ENCODE measurements at regions not wholly inside any gene's neighbourhood (a gene's known extent, or its start where the extent isn't known, plus 50 kb on each side); places are given as distances from the start of the nearest gene placed in this dataset.
A peak's percentile ranks its signal among the peaks of the same experiment; 100 is the strongest.

DNA sequence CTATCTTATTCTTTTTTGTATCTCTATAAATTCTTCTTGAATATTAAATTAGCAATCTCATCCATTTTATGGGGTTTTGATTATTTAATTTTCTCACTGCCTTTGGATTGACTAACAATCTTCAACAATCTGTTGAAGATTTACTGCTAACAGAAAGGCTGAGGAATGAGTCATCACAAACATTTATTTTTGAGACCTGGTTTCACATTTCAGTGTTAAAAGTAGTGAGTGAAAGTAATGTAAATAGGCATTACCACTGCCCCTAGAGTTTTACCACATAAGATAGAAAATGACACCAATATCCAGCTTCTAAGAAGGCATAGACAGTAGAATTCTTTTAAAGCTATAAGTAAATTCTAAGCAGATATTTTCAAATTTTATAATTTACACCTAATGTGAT, 472.8 kb downstream of the OLFM4 start:
- TF ChIP-seq, protein P1, sequence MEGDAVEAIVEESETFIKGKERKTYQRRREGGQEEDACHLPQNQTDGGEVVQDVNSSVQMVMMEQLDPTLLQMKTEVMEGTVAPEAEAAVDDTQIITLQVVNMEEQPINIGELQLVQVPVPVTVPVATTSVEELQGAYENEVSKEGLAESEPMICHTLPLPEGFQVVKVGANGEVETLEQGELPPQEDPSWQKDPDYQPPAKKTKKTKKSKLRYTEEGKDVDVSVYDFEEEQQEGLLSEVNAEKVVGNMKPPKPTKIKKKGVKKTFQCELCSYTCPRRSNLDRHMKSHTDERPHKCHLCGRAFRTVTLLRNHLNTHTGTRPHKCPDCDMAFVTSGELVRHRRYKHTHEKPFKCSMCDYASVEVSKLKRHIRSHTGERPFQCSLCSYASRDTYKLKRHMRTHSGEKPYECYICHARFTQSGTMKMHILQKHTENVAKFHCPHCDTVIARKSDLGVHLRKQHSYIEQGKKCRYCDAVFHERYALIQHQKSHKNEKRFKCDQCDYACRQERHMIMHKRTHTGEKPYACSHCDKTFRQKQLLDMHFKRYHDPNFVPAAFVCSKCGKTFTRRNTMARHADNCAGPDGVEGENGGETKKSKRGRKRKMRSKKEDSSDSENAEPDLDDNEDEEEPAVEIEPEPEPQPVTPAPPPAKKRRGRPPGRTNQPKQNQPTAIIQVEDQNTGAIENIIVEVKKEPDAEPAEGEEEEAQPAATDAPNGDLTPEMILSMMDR (IDR thresholded peaks at IDR 0.05), result no peak
- no peak for TF ChIP-seq POLR2A (IDR thresholded peaks at IDR 0.05)
- no peak overlapping the region for H3K27ac ChIP-seq
- H3K4me3 ChIP-seq, result no peak overlapping the region
- no peaks in the 10 kb centered on the region for H3K4me1 ChIP-seq
- no peaks in the 10 kb centered on the region for H3K27me3 ChIP-seq
- no peaks in the 10 kb centered on the region for H3K9me3 ChIP-seq
- intact Hi-C loops (cut with DNase I), result no loop called here
- no peak for DNase-seq
- no peaks in the 10 kb centered on the region for H3K36me3 ChIP-seq

GRCh38 chr13:53507741-53508140, 479.1 kb downstream of the OLFM4 start:
- Histone ChIP-seq H3K9me3 (no peaks in the 10 kb centered on the region), H3K4me1 (no peaks in the 10 kb centered on the region), H3K27me3 (no peaks in the 10 kb centered on the region), H3K27ac (no peak overlapping the region), H3K4me3 (no peak overlapping the region), H3K36me3 (no peaks in the 10 kb centered on the region)
- intact Hi-C loops (cut with DNase I), result no loop called here
- no peak for DNase-seq
- WGBS, 2 donors, result 43 to 46% methylated on average over 4 of the region's 4 CpGs
- TF ChIP-seq POLR2A (IDR thresholded peaks at IDR 0.05), result no peak
- TF ChIP-seq, protein P1 (IDR thresholded peaks at IDR 0.05), result no peak

DNA sequence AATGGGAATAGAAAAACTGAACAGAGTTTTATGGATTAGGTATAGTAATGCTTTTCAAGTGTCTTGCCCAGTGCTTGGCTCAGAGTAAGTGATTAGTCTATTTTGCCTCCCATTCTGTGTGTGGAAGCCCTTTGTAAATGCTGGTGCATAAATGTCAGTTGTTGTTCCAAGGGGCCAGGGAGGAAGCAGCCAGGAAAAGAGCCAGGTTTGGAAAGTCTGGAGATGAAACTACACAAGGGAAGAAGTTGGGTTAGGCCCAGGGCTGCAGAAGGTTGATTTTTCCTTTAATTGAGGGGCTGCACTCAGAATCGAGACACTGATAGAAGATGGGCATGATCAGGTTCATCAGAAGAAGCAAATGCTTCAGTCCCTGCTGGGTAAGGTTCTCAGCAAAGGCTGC, 484.0 kb downstream of the OLFM4 start:
- Histone ChIP-seq H3K9me3 (no peaks in the 10 kb centered on the region), H3K36me3 (no peaks in the 10 kb centered on the region), H3K27me3 (no peaks in the 10 kb centered on the region), H3K27ac (no peak overlapping the region), H3K4me1 (no peaks in the 10 kb centered on the region), H3K4me3 (peak overlapping the region in 1 of 4 donors; percentile 25)
- intact Hi-C loops (cut with DNase I), result no loop called here
- 31 to 33% methylated on average over 1 of the region's 1 CpG for WGBS, 2 donors
- no peak for TF ChIP-seq POLR2A (IDR thresholded peaks at IDR 0.05)
- TF ChIP-seq, protein P1 (IDR thresholded peaks at IDR 0.05), result no peak
- no peak for DNase-seq

DNA sequence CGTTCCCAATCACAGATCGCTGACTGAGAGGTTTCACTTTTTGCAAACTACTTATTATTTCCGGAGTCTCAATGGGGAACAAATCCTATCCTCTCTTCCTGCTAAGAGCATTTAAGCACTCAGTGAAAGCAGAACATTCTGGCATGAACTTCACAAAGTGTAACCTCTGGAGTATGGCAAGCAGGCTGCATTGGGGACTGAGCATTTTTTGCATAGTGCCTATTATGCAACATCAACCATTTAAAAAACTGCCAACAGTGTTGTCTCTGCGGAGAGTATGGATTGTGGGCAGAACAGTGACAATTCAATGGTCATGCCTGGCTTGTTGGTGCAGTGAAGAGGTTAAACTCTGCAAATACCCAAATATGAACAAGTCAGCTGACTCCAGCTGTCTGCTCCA, 484.6 kb downstream of the OLFM4 start:
- Histone ChIP-seq H3K4me1 (no peaks in the 10 kb centered on the region), H3K4me3 (peak overlapping the region in 1 of 4 donors; percentile 25), H3K27me3 (no peaks in the 10 kb centered on the region), H3K36me3 (no peaks in the 10 kb centered on the region), H3K27ac (no peak overlapping the region), H3K9me3 (no peaks in the 10 kb centered on the region)
- no peak for DNase-seq
- 35 to 36% methylated on average over 4 of the region's 4 CpGs for WGBS, 2 donors
- TF ChIP-seq POLR2A (IDR thresholded peaks at IDR 0.05), result no peak
- TF ChIP-seq, protein P1 (IDR thresholded peaks at IDR 0.05), result no peak
- intact Hi-C loops (cut with DNase I), result no loop called here

- Histone ChIP-seq H3K9me3 (peaks cover 0 to 6% (median 0%) of the 10 kb centered on the region in 3 donors), H3K27me3 (no peaks in the 10 kb centered on the region), H3K27ac (no peak overlapping the region), H3K36me3 (no peaks in the 10 kb centered on the region), H3K4me3 (no peak overlapping the region), H3K4me1 (no peaks in the 10 kb centered on the region)
- no peak for DNase-seq
- TF ChIP-seq, protein P1 (IDR thresholded peaks at IDR 0.05), result no peak
- TF ChIP-seq POLR2A (IDR thresholded peaks at IDR 0.05), result no peak
- intact Hi-C loops (cut with DNase I), result no loop called here
These were observed 491.5 kb downstream of the OLFM4 start for GRCh38 chr13:53520132-53520531.

Data from esophagus squamous epithelium (tissue), 5 donors.